Liver (tissue), 8 donors: ENCODE measurements at regions not wholly inside any gene's neighbourhood (a gene's known extent, or its start where the extent isn't known, plus 50 kb on each side); places are given as distances from the start of the nearest gene placed in this dataset.

Experiments used
- DNase-seq: peaks from one replicate; pipeline ENCODE4 v3.0.0-alpha.2; 2017; ENCODE audit warnings: low spot score
- H3K27ac ChIP-seq, 2 donors: one replicate each; pipeline ENCODE4 v1.7.0; 2013; ENCODE audit warnings: inconsistent platforms in 2 of 2, low read length in 2 of 2, control low read depth in 1 of 2, low read depth in 1 of 2, mild to moderate bottlenecking in 1 of 2
- H3K27me3 ChIP-seq, 4 donors: one replicate each; pipeline versions ENCODE4 v1.6.1 to v1.7.0; 2013; ENCODE audit warnings: low read length in 3 of 4, inconsistent platforms in 1 of 4, mild to moderate bottlenecking in 1 of 4, moderate library complexity in 1 of 4; ENCODE audit not compliant: control insufficient read depth in 4 of 4, insufficient read depth in 4 of 4
- H3K36me3 ChIP-seq, 4 donors: one replicate each; pipeline versions ENCODE4 v1.6.1 to v1.7.0; 2013; ENCODE audit warnings: low read length in 3 of 4, mild to moderate bottlenecking in 3 of 4, low read depth in 1 of 4, moderate library complexity in 1 of 4; ENCODE audit not compliant: control insufficient read depth in 4 of 4, insufficient read depth in 3 of 4
- H3K4me1 ChIP-seq, 4 donors: one replicate each; pipeline versions ENCODE4 v1.6.1 to v1.7.0; 2013; ENCODE audit warnings: low read length in 3 of 4, mild to moderate bottlenecking in 3 of 4, moderate library complexity in 1 of 4; ENCODE audit not compliant: control insufficient read depth in 4 of 4, insufficient read depth in 4 of 4
- H3K4me3 ChIP-seq, 3 donors: one replicate each; pipeline versions ENCODE4 v1.6.1 to v1.7.0; 2013; ENCODE audit warnings: low read length in 3 of 3, control low read depth in 1 of 3, low read depth in 1 of 3, mild to moderate bottlenecking in 1 of 3
- H3K9ac ChIP-seq, 2 donors: one replicate each; pipeline ENCODE4 v1.7.0; 2013; ENCODE audit warnings: low read length in 2 of 2, mild to moderate bottlenecking in 2 of 2, moderate library complexity in 2 of 2, control low read depth in 1 of 2, low read depth in 1 of 2
- H3K9me3 ChIP-seq, 4 donors: one replicate each; pipeline versions ENCODE4 v1.6.1 to v1.7.0; 2013; ENCODE audit warnings: low read length in 3 of 4; ENCODE audit not compliant: control insufficient read depth in 4 of 4
- ATF3 ChIP-seq: IDR thresholded peaks from 2 replicates; pipeline ENCODE4 v1.6.1; 2016; ENCODE audit warnings: antibody characterized with exemption
- CTCF ChIP-seq: fragments of 150-350 bp; IDR thresholded peaks from 2 replicates; pipeline ENCODE4 v1.5.1; 2017; ENCODE audit warnings: improper control_type of control experiment, low read depth, low read length; ENCODE audit not compliant: missing input control
- EGR1 ChIP-seq, 2 donors: IDR thresholded peaks; 2 replicates each; pipeline ENCODE4 v1.6.1; 2016 to 2018; ENCODE audit warnings: antibody characterized with exemption in 2 of 2, low read depth in 2 of 2
- FOXA1 ChIP-seq: IDR thresholded peaks from 2 replicates; pipeline ENCODE4 v1.6.1; 2016; ENCODE audit warnings: antibody characterized with exemption
- FOXA2 ChIP-seq: IDR thresholded peaks from 2 replicates; pipeline ENCODE4 v1.6.1; 2016; ENCODE audit warnings: antibody characterized with exemption
- GABPA ChIP-seq, 2 donors: IDR thresholded peaks in 1 of 2; conservative IDR thresholded peaks in 1 of 2; 2 replicates each; pipeline ENCODE4 v1.6.1; 2016; ENCODE audit warnings: antibody characterized with exemption in 2 of 2, mild to moderate bottlenecking in 1 of 2, moderate library complexity in 1 of 2
- HNF4A ChIP-seq, 2 donors: conservative IDR thresholded peaks; 2 replicates each; pipeline ENCODE4 v1.6.1; 2016; ENCODE audit warnings: antibody characterized with exemption in 2 of 2, mild to moderate bottlenecking in 2 of 2
- HNF4G ChIP-seq: IDR thresholded peaks from 2 replicates; pipeline ENCODE4 v1.6.1; 2016; ENCODE audit warnings: antibody characterized with exemption
- JUND ChIP-seq, 2 donors: IDR thresholded peaks; 2 replicates each; pipeline ENCODE4 v1.6.1; 2016; ENCODE audit warnings: antibody characterized with exemption in 2 of 2
- NR2F2 ChIP-seq: IDR thresholded peaks from 2 replicates; pipeline ENCODE4 v1.6.1; 2016; ENCODE audit warnings: antibody characterized with exemption
- RAD21 ChIP-seq, 2 donors: IDR thresholded peaks; 2 replicates each; pipeline ENCODE4 v1.6.1; 2016; ENCODE audit warnings: antibody characterized with exemption in 2 of 2, mild to moderate bottlenecking in 2 of 2
- RXRA ChIP-seq, 2 donors: IDR thresholded peaks; 2 replicates each; pipeline ENCODE4 v1.6.1; 2017 to 2018; ENCODE audit warnings: antibody characterized with exemption in 2 of 2, mild to moderate bottlenecking in 1 of 2
- SP1 ChIP-seq: IDR thresholded peaks from 2 replicates; pipeline ENCODE4 v1.6.1; 2018; ENCODE audit warnings: antibody characterized with exemption, mild to moderate bottlenecking
- TAF1 ChIP-seq: conservative IDR thresholded peaks from 2 replicates; pipeline ENCODE4 v1.6.1; 2016; ENCODE audit warnings: antibody characterized with exemption, mild to moderate bottlenecking
- YY1 ChIP-seq: IDR thresholded peaks from 2 replicates; pipeline ENCODE4 v1.6.1; 2016; ENCODE audit warnings: antibody characterized with exemption, mild to moderate bottlenecking
- WGBS: extraction: QIAGEN DNeasy Blood & Tissue Kit; methylation state at CpG from one replicate; pipeline ENCODE4 v1.1.7; 2013; 5-methylcytosine and 5-hydroxymethylcytosine counted together
- TF ChIP-seq, protein P1 (sequence below): IDR thresholded peaks from 2 replicates; pipeline ENCODE4 v1.6.1; 2016; ENCODE audit warnings: antibody characterized with exemption, mild to moderate bottlenecking
- TF ChIP-seq, protein P2 (sequence below): IDR thresholded peaks from 2 replicates; pipeline ENCODE4 v1.6.1; 2016; ENCODE audit warnings: antibody characterized with exemption
- TF ChIP-seq, protein P3 (sequence below): IDR thresholded peaks from 2 replicates; pipeline ENCODE4 v1.6.1; 2016; ENCODE audit warnings: antibody characterized with exemption
- donor health status: healthy.
- donor health status: healthy.
- donor health status: healthy.
- donor health status: healthy.
- donor health status: healthy.

- Histone ChIP-seq H3K9ac (no peak overlapping the region), H3K4me1 (no peaks in the 10 kb centered on the region), H3K4me3 (no peak overlapping the region), H3K9me3 (no peaks in the 10 kb centered on the region), H3K36me3 (no peaks in the 10 kb centered on the region), H3K27ac (no peak overlapping the region), H3K27me3 (no peaks in the 10 kb centered on the region)
- TF ChIP-seq JUND (IDR thresholded peaks at IDR 0.05), result no peak
- no peak for TF ChIP-seq YY1
- TF ChIP-seq, protein P1, sequence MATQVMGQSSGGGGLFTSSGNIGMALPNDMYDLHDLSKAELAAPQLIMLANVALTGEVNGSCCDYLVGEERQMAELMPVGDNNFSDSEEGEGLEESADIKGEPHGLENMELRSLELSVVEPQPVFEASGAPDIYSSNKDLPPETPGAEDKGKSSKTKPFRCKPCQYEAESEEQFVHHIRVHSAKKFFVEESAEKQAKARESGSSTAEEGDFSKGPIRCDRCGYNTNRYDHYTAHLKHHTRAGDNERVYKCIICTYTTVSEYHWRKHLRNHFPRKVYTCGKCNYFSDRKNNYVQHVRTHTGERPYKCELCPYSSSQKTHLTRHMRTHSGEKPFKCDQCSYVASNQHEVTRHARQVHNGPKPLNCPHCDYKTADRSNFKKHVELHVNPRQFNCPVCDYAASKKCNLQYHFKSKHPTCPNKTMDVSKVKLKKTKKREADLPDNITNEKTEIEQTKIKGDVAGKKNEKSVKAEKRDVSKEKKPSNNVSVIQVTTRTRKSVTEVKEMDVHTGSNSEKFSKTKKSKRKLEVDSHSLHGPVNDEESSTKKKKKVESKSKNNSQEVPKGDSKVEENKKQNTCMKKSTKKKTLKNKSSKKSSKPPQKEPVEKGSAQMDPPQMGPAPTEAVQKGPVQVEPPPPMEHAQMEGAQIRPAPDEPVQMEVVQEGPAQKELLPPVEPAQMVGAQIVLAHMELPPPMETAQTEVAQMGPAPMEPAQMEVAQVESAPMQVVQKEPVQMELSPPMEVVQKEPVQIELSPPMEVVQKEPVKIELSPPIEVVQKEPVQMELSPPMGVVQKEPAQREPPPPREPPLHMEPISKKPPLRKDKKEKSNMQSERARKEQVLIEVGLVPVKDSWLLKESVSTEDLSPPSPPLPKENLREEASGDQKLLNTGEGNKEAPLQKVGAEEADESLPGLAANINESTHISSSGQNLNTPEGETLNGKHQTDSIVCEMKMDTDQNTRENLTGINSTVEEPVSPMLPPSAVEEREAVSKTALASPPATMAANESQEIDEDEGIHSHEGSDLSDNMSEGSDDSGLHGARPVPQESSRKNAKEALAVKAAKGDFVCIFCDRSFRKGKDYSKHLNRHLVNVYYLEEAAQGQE, result no peak
- TF ChIP-seq RAD21 (IDR thresholded peaks at IDR 0.05), result no peak
- TF ChIP-seq HNF4G, result no peak
- no peak for TF ChIP-seq NR2F2
- no peak for TF ChIP-seq SP1
- no peak for TF ChIP-seq EGR1 (IDR thresholded peaks at IDR 0.05; ENCODE audit: low read depth in 2 of 2)
- no peak for TF ChIP-seq TAF1
- no peak for TF ChIP-seq RXRA (IDR thresholded peaks at IDR 0.05)
- TF ChIP-seq, protein P2, sequence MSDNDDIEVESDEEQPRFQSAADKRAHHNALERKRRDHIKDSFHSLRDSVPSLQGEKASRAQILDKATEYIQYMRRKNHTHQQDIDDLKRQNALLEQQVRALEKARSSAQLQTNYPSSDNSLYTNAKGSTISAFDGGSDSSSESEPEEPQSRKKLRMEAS, result no peak
- no peak for TF ChIP-seq FOXA1
- TF ChIP-seq FOXA2, result no peak
- TF ChIP-seq, protein P3, sequence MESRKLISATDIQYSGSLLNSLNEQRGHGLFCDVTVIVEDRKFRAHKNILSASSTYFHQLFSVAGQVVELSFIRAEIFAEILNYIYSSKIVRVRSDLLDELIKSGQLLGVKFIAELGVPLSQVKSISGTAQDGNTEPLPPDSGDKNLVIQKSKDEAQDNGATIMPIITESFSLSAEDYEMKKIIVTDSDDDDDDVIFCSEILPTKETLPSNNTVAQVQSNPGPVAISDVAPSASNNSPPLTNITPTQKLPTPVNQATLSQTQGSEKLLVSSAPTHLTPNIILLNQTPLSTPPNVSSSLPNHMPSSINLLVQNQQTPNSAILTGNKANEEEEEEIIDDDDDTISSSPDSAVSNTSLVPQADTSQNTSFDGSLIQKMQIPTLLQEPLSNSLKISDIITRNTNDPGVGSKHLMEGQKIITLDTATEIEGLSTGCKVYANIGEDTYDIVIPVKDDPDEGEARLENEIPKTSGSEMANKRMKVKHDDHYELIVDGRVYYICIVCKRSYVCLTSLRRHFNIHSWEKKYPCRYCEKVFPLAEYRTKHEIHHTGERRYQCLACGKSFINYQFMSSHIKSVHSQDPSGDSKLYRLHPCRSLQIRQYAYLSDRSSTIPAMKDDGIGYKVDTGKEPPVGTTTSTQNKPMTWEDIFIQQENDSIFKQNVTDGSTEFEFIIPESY, result no peak
- no peak for TF ChIP-seq ATF3
- no peak for TF ChIP-seq GABPA (IDR thresholded peaks at IDR 0.05 in 1 of 2, conservative IDR thresholded peaks at IDR 0.05 in 1 of 2)
- no peak for TF ChIP-seq CTCF
- no peak for DNase-seq
- WGBS, result 71% methylated on average over 6 of the region's 6 CpGs
Observed at GRCh38 chr13:21932996-21933395, 262.1 kb downstream of the FGF9 start.

DNA sequence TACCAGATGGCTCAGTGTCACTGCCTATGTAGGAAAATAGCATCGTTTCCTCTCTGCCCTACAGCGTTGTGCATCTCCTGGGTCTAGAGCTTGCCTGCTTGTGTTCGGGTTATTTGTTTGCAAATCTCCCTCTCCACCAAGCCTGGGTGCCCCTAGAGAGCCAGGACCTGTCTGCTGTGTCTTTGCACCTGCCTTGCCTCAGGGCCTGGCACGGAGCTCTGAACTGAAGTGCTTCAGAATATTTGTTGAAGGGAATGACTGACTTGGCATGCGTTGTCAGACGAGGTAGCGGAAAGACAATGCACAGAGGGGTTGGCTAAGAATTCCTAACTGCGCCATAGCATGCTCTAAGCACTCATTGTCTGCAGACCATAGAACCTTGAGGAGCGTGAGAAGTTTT is 263.4 kb downstream of the FGF9 start:
- WGBS, result 88% methylated on average over 9 of the region's 9 CpGs
- H3K9me3 ChIP-seq, result no peaks in the 10 kb centered on the region
- no peaks in the 10 kb centered on the region for H3K4me1 ChIP-seq
- H3K36me3 ChIP-seq, result no peaks in the 10 kb centered on the region
- H3K27me3 ChIP-seq, result peaks cover 0 to 2% (median 0%) of the 10 kb centered on the region in 4 donors
- no peak overlapping the region for H3K27ac ChIP-seq
- no peak overlapping the region for H3K4me3 ChIP-seq
- DNase-seq, result no peak
- H3K9ac ChIP-seq, result no peak overlapping the region
- TF ChIP-seq, protein P3, result no peak
- TF ChIP-seq RAD21 (IDR thresholded peaks at IDR 0.05), result no peak
- TF ChIP-seq ATF3, result no peak
- TF ChIP-seq CTCF, result no peak
- TF ChIP-seq RXRA (IDR thresholded peaks at IDR 0.05), result no peak
- TF ChIP-seq SP1, result no peak
- TF ChIP-seq, protein P2, result no peak
- no peak for TF ChIP-seq EGR1 (IDR thresholded peaks at IDR 0.05; ENCODE audit: low read depth in 2 of 2)
- TF ChIP-seq FOXA1, result no peak
- no peak for TF ChIP-seq JUND (IDR thresholded peaks at IDR 0.05)
- TF ChIP-seq HNF4A (conservative IDR thresholded peaks at IDR 0.05), result no peak
- no peak for TF ChIP-seq YY1
- TF ChIP-seq HNF4G, result no peak
- no peak for TF ChIP-seq FOXA2
- no peak for TF ChIP-seq GABPA (IDR thresholded peaks at IDR 0.05 in 1 of 2, conservative IDR thresholded peaks at IDR 0.05 in 1 of 2)
- no peak for TF ChIP-seq TAF1
- no peak for TF ChIP-seq NR2F2
